HG03196 (cell line): ENCODE measurements at regions not wholly inside any gene's neighbourhood (a gene's known extent, or its start where the extent isn't known, plus 50 kb on each side); places are given as distances from the start of the nearest gene placed in this dataset.

Source experiments
- ATAC-seq: cut with Tn5 transposase; IDR thresholded peaks from one replicate; pipeline ENCODE4 v1.9.1; 2021; ENCODE audit not compliant: unreplicated experiment

GRCh38 chr2:220081171-220081570 is 453.7 kb downstream of the SLC4A3 start:
- no peak for ATAC-seq

DNA sequence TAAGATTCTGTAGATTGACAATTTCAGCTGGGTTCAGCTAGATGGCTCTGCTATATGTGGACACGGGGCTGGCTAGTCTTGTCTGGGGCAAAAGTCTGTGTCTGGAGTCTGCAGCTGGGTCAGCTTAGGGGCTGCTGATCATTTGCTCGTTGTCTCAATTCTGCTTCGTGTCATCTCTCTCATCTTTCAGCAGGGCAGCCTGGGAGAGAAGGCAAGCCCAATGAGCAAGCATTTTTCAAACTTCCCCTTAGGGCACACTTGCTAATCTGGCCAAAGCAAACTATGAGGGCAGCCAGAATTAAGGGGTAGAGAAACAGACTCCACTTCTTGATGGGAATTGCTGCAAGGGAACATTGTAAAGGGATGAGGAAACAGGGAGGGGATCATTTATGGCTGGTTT is 462.6 kb downstream of the SLC4A3 start:
- no peak for ATAC-seq

DNA sequence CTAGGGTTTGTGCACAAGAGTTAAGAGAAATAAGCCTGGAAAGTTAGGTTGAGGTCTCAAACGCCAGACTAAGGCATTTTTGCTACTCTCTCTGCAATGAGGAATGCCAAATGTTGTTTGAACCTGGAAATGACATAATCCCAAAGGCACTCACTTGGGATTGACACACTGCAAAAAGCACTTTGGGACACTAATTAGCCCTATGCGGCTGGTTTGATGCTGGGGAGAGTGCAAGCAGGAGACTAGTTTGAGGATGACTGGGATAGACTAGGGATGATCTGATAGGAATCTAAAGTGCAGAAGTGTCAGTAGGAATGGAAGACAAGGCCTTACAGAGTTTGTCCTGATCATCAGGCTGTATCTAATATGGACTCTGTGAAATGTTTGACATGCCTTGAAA is 469.0 kb downstream of the SLC4A3 start:
- ATAC-seq: no peak

GRCh38 chr2:220101980-220102379 is 474.6 kb downstream of the SLC4A3 start:
- ATAC-seq: no peak

- ATAC-seq: no peak
Observed at GRCh38 chr2:220103596-220103995, 476.2 kb downstream of the SLC4A3 start.

- no peak for ATAC-seq
Observed at GRCh38 chr2:220104871-220105351, 477.5 kb downstream of the SLC4A3 start.

GRCh38 chr2:220106065-220106464 is 478.6 kb downstream of the SLC4A3 start:
- no peak for ATAC-seq

GRCh38 chr2:220107380-220107791 is 480.0 kb downstream of the SLC4A3 start:
- no peak for ATAC-seq

GRCh38 chr2:220114443-220114842 is 487.0 kb downstream of the SLC4A3 start:
- no peak for ATAC-seq

DNA sequence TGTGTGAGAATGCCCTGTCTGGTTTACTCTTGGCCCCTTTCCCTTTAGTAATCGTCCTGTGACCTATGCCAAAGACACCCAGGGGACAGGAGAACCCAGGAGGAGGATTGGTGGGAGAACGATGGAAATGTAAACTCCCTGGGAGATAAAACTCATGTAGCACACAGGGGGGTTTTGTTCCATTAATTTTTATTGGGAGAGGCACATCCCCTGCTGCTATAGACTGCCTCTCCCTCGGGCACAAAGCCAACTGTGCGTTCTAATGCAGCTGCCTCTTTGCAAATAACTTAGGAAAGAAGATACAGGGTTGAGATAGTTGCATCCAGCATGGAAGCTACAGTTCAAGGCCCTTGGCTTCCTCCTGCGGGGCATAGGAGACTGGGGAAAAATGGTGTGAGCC is 489.6 kb downstream of the SLC4A3 start:
- no peak for ATAC-seq

- no peak for ATAC-seq
Observed at GRCh38 chr2:220120041-220120440, 492.6 kb downstream of the SLC4A3 start.

GRCh38 chr2:220123751-220124150 is 496.3 kb downstream of the SLC4A3 start:
- ATAC-seq: no peak

DNA sequence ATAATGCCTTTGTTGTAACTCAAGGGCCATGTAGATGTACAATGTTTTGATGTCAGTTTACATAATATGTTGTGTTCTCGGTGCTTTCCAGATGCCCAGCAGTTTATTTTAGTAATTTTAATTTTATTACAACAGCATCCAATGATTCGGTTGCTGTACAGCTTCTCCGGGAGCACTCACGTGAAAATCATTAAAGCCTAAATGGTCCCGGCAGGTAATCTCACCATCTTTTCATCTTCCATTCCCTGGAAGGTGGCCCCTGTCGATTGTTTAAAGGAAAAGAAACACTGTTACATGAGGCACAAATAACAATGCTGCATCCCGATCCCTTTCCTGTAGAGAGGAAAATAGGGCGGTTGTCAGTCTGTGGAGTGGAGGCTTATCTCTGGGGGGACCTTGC is 498.1 kb downstream of the SLC4A3 start:
- no peak for ATAC-seq

DNA sequence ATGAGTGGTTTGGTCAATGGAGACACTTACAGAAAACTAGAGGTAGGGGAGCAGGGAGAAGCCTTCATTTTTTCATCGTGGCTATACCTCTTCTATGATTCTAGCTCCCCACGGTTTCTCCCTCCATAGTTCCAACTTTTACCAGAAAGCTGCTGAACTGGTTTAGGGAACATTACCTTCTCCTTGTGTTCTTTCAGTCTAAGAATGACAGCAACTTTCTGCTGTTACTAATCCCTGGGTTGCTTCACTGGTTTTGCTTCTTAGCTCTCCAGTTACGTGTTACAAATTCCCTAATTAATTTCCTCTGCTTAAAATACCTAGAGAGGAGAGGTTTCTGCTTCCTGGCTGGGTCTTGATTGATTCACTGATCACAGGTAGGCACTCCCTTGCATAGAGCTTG is 499.9 kb downstream of the SLC4A3 start:
- no peak for ATAC-seq

GRCh38 chr2:220127876-220128275 is 500.4 kb downstream of the SLC4A3 start:
- no peak for ATAC-seq

DNA sequence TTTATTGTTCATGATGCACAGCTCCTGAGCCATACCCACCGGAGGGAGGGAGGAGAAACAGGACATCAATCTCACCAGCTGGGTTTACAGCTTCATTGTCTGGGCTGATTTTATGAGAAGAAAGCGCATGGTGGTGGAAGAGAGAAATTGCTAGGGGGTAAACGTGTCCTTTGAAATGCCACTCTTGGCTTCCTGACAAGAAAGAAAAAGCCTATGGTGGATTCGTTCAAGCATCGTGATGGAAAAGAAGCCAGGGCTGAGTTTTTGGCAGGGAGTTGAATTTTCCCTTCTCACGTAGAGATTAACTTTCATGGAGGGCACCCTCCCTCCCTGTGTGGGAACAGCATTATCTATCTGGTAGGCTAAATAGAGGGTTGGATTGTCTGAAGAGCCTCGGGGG is 502.0 kb downstream of the SLC4A3 start:
- ATAC-seq: no peak

GRCh38 chr2:220134756-220135534 is 507.5 kb downstream of the SLC4A3 start:
- no peak for ATAC-seq

DNA sequence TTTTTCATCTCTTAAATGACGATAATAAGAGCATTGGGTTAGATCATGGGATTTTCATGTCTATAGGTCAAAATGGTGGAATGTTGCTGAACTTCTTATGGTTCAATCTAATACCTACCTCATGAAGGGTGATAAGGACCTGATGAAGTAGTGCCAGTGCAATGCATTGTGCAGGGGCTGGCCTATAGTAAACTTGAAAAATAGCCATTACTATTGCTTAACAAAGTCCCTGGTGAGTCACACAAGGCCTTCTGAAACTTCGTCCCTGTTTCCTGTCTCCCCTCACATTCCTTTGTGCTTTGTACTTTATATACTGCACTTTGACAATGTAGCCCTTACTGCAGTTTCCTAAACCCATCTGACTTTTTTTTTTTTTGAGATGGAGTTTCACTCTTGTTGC is 515.9 kb downstream of the SLC4A3 start:
- no peak for ATAC-seq

DNA sequence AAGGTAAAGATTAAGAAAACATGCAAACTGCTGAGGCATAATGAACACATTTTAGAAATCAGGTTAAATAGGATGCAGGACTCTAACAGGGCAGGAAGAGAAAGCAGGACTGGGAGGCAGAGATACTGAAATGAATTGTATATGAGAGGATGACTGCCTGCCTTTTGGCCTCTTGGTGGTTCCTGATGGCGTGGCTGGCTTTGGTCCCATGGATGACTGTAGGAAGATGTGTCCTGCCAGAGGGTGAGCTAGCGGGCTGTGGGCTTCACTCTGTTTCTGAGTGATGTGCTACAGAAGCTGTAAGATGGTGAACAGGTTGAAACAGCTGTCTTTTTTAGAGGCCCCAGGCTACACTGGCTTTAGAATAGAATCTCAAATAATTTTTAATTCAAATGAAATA is 517.0 kb downstream of the SLC4A3 start:
- no peak for ATAC-seq

DNA sequence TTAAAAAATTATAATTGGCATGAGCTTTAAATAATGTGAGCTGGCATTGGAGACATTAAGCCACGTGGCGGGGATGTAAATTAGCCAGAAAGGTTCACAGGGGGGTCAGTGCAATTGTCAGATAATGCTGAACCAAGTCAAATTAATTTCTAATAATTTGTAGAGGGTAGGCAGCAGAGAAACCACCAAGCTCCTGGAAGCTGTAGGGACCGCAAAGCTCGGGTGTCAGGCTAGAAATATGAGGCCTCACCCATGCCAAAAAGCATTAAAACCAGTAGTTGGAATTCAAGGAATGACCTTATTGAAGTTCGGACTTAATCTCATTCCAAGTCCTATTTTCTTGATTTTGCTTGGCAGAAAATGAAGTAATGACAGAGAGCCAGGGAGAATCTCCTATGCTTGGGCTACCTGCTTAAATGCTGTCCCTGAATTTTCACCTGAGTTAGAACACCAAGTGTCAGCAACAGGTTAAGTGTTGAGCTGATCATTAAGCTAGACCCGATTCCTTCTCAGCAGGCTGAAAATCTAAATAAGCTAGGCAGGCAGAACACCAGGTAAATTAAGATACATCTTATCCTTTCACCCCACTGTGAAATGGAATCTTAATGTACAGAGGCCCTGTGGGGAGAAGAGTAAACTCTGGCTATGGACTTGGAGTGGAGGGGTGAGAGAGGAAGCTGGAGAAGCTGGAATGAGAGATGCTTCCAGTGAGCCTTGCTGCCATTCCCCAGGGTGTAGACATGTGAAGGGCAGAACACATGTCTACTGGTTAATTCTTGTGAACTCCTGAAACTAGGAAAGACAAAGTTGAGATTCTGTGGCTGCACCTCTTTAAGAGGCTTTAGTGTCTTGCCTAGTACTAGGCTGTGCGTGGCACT is 520.0 kb downstream of the SLC4A3 start:
- no peak for ATAC-seq

GRCh38 chr2:220148471-220149248 is 521.2 kb downstream of the SLC4A3 start:
- ATAC-seq: no peak
